ENCODE measurements at regions not wholly inside any gene's neighbourhood (a gene's known extent, or its start where the extent isn't known, plus 50 kb on each side); places are given as distances from the start of the nearest gene placed in this dataset.
"Not testable (repeated sequence)": the region's sequence is repeated elsewhere in the genome, so short reads cannot be mapped to it uniquely, and the experiment has no call there.

DNA sequence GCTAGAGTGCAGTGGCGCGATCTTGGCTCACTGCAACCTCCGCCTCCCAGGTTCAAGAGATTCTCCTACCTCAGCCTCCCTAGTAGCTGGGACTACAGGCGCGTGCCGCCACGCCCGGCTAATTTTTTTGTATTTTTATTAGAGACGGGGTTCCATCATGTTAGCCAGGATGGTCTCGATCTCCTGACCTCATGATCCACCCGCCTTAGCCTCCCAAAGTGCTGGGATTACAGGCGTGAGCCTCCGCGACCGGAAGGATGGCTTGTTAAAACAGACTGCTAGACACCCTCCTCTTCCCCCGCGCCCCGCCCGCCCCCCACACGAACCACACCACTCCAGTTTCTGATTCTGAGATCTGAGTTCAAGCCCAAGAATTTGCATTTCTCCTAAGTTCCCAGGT is 71.2 kb upstream of the ZNF184 start:
- H4K8ac ChIP-seq (ENCODE audit: low read depth in 2 of 2, low read length in 2 of 2); POLR2A ChIA-PET (ENCODE audit: unreplicated experiment); H2BK120ac ChIP-seq (ENCODE audit: low read depth, low read length); H2BK15ac ChIP-seq (ENCODE audit: low read depth, low read length); H3K79me1 ChIP-seq (ENCODE audit: low read depth in 1 of 2, low read length in 2 of 2); dilution Hi-C loops (cut with HindIII; ENCODE audit: low sequenced_read_pairs, unreplicated experiment); H3K36me3 ChIP-seq (ENCODE audit: control insufficient read depth, insufficient read depth, low read length); H2AFZ ChIP-seq (replicated peaks; ENCODE audit: low read length, poor library complexity); H3K4ac ChIP-seq (ENCODE audit: low read depth, low read length); CTCF ChIA-PET; H3K4me1 ChIP-seq (ENCODE audit: control insufficient read depth, insufficient read depth, low read length); H4K5ac ChIP-seq (ENCODE audit: low read depth, low read length); BruUV-seq (replicated peaks); ATAC-seq (ENCODE audit: low read depth); H3K9me1 ChIP-seq (ENCODE audit: insufficient read depth, low read length); H4K91ac ChIP-seq (ENCODE audit: insufficient read depth, low read depth, low read length); H3K9me3 ChIP-seq (ENCODE audit: control insufficient read depth, insufficient read depth, low read length); H3K56ac ChIP-seq (ENCODE audit: extremely low read depth, insufficient read depth, low read length); H3K27ac ChIP-seq (ENCODE audit: insufficient read depth, low read length); H4K20me1 ChIP-seq (ENCODE audit: insufficient read depth, low read length); H2BK20ac ChIP-seq (ENCODE audit: low read depth, low read length); H3K9ac ChIP-seq (ENCODE audit: low read depth, low read length); H2AK5ac ChIP-seq (ENCODE audit: low read depth, low read length); H3K14ac ChIP-seq (replicated peaks; ENCODE audit: low read depth, low read length); H3K27me3 ChIP-seq (ENCODE audit: control insufficient read depth, insufficient read depth, low read length); H2AK9ac ChIP-seq (replicated peaks; ENCODE audit: low read depth, low read length, poor library complexity); H2BK5ac ChIP-seq (ENCODE audit: low read depth, low read length, poor library complexity, severe bottlenecking); DNase-seq; H3K18ac ChIP-seq (ENCODE audit: low read depth, low read length); H3K23ac ChIP-seq (ENCODE audit: low read depth, low read length); in situ Hi-C loops (cut with MboI; ENCODE audit: low sequenced_read_pairs): not testable (repeated sequence)
- WGBS, 2 experiments (ENCODE audit: extremely low coverage in 2 of 2, insufficient read length in 1 of 2), result 24% methylated on average over 4 of the region's 20 CpGs; no CpG with 5 or more reads in 1 of the 2 experiments
- intact Hi-C loops (cut with micrococcal nuclease), result loop anchor here (2.0 kb wide), 1 partner anchor 49 kb away; no protein-coding TSS in a partner anchor
- H3K4me3 ChIP-seq (ENCODE audit: insufficient read depth, low read depth, low read length), result peak overlapping the region; percentile 50; the same call in 1 of the 2 replicates
- H3K4me2 ChIP-seq (ENCODE audit: low read depth, low read length), result peak overlapping the region; percentile 85

All from IMR-90 (cell line).